Amniotic epithelial cell (primary cell): ENCODE measurements at regions not wholly inside any gene's neighbourhood (a gene's known extent, or its start where the extent isn't known, plus 50 kb on each side); places are given as distances from the start of the nearest gene placed in this dataset.
A peak's percentile ranks its signal among the peaks of the same experiment; 100 is the strongest.

Experiments
- DNase-seq: peaks from one replicate; pipeline ENCODE4 v3.0.0-alpha.2; 2010; ENCODE audit warnings: low read depth

DNA sequence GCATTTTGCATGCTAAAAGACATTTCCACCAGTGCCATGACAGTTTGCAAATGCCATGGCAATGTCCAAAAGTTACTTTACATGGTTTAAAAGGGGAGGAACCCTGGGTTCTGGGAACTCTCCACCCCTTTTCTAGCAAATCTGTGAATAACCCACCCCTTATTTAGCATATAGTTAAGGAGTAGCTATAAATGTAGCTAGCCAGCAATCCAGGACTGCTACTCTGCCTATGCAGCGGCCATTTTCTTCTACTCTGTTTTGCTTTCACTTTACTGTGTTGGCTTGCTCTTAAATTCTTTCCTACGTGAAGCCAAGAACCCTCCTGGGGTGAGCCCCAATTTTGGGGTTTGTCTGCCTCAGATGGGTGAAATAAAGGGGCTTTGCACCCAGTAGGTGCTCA lies 141.0 kb downstream of the PTPN11 start:
- no peak for DNase-seq

DNA sequence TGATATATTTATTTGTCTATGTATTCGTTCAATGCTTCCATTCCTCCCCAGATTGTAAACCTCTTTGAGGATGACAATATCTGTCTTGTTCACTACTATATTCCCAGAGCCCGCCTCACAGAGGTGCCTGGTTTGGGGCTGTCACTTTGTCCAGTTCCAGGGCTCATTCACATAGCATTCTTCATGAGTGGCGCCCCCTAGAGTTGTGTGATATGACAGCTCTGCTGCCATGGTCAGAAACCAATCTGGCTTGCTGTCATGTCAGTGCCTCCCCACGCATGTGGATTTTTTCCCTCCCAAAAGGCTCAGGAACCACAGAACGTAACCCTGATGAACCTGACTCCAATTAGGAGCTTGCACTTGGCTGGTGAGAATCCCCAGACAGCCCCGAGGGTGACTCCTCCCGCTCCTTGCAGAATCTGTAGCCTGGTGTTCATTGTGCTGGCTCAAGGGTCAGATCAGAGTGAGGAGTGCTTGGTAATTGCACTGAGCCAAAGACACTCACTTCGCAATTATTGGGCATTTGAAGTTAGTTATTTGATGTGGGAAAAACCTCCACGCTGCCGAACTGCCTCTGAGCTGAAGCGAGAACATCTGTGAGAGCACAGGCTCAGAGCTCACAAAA lies 145.5 kb downstream of the PTPN11 start:
- DNase-seq = no peak

DNA sequence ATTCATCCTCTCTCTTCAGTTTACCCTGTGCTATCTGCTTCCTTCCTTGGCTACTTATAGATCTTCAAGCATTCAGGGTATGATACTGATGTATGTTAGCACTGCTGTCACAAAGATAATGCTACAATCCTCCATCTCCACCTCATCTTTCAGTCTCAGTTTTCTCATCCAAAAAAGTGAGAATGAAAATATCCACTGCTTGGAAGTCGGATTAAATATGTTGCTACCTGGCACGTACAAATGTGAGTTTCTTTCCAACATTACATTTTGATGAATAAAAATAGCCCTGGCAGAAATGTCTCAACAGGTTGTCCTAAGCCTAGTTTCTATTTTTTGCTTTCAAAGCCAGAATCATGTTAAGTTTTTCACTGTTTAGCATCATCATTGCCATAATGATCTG lies 149.9 kb downstream of the PTPN11 start:
- no peak for DNase-seq

DNA sequence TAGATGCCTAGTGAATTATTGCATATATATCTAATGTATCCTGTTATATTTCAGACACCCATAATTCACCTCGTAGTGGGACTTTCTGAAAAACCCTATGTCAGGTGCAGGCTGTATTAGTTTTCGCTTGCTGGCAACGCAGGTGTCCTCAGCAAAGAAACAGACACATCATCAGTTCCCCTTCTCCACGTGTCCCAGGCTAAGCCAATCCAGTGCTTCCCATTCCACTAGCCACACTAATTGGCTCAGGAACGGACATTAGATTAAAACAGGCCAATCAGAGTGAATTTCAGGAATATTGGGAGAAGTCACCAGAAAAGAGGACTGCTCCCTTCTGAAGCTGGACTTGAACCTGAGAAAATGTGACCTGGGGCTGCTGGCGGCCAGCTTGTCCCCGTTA lies 151.3 kb downstream of the PTPN11 start:
- no peak for DNase-seq

DNA sequence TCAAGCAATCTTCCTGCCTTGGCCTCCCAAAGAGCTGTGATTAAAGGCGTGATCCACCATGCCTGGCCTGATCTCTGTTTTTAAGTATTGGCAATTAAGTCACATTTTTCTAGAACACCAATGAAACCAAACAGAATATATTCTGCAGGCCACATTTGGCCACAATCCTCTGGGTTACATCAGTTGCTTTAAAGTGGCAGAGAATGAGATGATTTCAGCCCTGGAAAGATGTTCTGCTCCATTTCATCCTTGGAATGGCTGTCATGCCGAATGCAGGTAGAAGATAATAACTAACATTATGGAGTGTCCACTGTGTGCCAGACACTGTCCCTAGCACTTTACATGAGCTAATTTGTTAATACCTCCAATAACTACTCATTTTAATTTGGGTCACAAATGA lies 154.4 kb downstream of the PTPN11 start:
- no peak for DNase-seq

DNA sequence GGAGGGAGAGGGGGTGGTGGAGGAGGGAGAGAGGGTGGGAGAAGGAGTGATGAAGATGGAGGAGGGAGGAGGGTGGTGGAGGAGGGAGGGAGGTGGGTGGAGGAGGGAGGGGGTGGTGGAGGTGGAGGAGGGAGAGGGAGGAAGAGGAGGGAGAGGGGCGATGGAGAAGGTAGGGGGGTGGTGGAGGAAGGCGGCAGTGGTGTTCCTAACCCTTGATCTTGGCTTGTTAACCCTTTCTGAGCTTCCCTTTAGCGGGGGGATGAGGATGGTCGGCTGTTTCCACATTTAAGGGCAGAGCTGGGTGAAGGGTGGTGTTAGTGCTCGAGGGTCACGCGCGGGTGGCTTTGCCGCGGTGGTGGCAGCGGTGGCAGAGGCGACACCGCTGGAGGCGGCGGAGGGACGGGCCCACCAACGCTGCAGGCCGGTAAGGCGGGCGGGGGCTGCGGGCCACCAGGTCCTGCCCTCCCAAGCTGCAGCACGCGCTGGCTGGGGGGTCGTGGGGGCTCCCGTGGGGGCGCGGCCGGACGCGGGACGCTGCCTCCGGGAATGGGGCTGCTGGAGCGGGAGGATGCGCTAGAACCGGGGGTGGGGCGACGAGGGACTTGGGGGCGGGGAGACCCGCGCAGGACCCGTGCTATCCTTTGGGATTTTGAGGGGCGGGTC lies 156.3 kb downstream of the PTPN11 start:
- DNase-seq = no peak

DNA sequence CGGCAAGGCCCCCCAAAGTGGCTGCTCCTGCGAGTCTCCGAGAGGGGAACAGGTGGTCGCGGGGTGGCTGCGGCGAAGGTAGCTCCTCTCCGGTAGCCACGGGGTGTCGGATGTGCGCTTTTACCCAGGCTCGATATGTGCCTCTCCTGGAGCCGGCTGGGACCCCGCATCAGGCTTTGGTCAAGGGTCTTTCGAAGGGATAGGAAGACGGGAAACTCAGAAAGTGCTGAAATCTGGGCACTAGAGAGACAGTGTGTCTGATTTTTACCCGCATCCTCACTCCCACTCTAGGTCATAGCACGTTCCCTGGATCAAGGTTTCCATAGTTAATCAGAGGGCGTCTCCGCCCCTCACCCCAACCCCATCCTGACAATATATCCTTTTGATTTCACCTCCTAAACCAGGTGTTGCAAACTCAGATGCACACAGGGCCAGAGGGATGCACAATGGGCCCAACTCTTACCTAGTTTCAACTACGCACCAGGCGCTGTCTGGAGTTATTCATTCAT lies 156.9 kb downstream of the PTPN11 start:
- DNase-seq = no peak

DNA sequence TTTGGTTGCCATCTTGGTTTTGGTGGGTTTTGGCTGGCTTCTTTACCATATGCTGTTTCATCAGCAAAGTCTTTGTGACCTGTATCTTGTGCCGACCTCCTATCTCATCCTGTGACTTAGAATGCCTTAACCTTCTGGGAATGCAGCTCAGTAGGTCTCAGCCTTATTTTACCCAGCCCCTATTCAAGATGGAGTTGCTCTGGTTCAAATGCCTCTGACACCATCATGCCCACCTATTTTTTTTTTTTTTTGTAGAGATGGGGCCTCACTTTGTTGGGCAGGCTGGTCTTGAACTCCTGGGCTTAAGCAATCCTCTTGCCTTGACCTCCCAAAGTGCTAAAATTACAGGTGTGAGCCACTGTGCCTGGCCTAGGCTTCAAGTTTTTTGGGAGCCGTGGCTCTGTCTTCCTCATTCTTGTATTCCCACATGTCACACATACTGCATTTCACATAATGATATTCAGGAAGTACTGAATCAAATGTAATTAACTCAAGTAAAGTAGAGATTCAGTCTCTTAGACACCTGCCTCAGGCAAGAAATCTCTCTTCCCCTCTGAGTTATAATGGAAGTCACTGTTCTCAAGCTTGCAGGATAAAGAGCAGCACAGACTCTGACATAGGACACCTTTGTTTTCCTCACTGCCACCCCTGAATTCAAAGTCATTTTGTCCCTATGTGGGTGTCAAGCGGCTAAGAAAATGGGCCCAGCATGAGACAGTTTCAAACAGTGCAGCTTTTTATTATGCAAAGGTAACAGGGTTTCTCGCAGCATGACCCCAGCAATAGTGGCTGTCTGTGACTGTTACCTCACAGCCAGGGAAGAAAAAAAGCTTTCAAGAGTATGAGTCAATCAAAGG lies 159.0 kb downstream of the PTPN11 start:
- DNase-seq = no peak

DNA sequence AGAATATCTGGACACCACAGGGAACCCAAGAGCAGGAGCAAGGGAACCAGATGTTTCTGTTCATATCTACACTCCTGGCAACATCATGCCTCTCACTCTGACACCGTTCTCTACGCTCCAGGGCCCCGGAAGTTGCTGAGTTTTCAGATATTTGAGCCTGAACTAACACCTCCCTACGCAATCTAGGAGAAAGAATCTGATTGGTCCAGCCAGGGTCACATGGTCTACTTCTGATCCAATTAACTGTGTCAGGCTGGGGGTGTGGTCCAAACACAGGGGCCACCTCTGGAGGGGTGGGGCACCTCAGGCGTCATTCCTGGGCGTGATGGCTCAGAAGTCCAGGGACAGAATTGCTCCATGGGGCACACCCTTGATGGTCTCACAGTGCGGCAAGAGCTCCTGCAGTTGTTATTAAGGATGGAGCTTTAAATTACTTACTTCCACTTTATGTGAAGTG lies 165.5 kb downstream of the PTPN11 start:
- DNase-seq = no peak

DNA sequence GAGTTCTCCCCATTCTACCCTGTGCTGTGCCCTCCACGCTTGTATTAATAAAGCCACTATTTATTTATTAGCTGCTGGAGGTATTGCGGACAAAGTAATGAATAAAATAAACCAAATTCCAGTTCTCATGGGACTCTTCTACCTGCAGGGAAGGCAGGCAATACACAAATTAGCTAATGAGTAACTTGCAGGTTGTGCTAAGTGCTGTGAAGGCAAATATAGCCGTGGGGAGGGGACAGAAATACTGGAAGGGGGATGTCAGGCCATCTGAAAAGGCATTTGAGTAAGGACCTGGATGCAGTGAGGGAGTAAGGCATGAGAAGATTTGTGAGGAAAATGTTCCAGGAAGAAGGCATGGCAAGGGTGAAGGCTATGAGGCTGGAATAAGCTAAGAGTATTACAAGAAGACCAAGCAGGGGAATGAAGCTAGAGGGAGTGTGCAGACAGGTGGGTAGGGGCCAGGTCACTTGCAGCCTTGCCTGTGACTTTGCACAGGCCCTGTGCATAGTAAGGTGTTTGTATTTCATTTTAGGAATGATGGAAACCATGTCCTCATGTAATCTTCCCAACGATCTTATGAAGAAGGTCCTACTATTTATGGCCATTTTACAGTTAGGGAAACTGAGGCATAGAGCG lies 167.5 kb downstream of the PTPN11 start:
- no peak for DNase-seq

DNA sequence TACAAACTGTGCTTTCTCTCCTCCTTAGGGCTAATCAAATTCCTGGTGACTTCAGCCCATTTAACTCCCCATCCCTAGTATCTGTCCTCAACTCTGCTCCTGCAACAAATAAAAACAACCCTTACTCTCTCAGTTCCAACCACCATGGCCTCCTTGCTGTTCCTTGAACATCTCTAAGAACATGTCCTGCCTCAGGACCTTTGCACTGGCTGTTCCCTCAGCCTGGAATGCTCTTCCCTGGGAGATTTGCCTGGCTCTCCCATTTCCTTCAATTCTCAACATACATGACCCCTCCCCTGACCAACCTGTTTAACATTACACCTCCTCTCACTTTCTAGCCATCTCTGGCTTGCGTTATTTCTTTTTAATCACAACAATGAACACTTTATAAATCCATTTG lies 170.5 kb downstream of the PTPN11 start:
- no peak for DNase-seq

DNA sequence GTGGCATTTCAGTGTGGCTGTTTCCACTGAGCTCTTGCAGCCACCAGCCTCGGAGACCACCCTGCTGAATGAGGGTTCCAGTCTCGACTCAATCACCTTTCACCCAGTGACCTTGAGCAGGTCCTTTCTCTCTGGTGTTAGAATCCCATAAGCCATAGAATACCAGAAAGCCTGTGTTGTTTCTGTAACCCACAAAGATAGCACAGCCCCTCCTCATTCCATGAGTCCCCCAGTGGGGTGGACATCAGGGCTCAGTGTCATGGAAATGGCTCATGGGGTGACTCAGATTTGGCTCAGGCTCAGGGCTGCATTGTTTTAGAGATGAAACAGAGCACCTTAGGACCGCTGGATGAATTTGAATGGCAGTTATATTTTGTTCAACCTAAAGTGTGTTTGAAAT lies 171.5 kb downstream of the PTPN11 start:
- DNase-seq = no peak

DNA sequence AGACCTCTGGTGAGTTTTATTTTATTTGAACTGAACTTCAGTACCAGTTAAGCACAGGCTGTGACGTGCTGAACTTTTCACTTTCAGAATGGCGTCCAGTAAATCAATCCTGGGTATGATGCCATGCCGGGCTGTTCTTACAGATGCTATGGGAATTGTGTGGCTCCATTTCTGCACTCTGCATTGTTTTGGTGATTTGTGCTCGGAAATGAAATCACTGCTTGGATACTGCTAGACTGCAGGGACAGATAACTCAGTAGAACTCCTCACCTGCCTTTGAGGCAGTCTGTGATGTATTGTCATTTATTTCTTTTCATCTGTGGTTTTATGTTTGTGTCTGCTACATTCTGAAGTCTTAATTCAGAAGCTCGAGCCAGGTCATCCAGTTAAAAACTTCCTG lies 172.7 kb downstream of the PTPN11 start:
- DNase-seq = no peak

DNA sequence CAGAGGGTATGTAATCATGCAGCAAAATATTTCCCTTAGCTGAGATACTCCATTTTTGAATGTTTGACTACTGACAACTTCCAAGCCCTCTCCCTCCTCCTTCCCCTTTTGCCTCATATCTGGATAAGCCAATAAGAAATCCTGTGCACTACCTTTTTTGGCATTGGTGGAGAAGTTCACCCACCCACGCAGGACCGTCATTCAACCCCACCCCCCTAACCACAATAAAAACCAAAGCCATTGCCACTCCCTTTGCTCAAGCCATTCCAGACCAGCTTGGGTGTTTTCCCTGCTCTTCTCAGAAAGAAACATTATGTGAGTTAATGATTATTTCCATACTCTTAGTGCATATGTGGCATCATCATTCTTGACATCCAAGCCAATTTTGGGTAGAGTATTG lies 176.7 kb downstream of the PTPN11 start:
- no peak for DNase-seq

DNA sequence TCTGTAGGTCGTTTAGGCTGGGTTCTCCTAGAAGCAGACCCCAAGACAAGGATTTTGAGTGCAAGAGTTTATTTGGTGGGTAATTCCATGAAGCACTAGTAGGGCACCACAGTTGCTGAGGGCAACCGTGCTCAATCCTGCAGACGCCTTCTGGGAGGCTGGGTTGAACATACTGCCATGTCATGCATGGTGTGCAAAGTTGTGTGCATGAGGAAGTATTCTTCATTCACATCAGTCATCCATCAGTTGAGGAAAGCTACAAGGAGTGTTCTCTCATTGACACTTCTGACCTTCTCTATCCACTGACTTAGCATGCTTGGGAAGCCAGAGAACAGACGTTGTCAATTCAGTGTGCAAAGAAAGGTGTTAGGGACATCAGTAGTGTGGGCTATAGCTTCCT lies 179.2 kb downstream of the PTPN11 start:
- DNase-seq = no peak

DNA sequence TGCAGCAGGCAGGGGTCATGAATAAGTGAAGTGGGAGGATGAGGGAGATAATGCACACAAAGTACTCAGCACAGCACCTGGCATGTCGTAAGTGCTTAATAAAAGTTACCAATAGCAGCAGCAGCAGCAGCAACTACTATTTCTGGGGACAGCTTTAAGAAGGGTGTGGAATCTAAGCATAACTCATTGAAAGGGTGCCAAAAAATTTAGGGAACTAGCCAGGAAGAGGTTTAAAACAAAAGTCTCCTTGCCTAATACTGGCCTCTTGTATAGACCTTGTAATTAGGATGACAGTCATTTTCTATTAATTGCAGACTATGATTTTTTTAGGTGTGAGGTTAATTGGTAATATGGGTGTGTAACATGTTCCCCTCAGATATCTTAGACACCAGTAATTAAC lies 179.9 kb downstream of the PTPN11 start:
- no peak for DNase-seq

DNA sequence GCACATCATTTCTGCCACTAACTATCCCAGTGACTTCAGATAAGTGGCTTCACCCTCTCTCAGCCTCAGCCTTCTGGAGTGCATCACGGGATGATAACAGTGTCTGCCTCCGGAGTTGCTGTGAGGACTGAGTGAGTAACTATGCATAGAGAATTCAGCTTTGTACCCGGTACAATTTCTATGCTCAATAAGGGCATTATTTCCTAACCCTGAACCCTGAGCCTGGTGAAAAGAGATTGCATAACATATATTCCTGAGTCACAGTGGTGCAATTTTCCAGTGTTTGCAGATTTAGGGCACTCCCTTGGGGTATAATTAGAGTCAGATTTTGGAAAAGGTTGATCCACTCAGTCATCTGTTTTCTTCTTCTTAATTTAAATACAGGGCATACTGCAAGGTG lies 181.1 kb downstream of the PTPN11 start:
- DNase-seq = peak; percentile 2

DNA sequence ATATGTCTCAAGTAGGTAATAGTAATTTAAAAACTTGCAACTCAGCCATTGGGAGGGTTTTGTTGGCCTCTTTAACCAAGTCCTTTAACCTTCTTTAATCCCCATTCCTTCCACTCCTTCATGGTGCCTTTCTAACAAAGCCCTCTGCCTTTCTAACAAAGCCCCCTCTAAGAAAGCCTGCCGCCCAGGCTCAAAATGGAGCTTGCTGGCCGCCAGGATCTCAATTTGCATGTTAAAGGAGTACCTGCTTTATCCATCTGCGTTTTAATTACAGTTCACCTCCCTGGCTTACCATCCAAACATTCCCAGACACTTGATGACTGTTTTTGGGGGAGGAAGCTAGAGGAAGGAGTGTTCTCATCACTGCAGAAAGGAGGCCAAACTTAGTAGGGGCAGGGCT lies 183.4 kb downstream of the PTPN11 start:
- no peak for DNase-seq

DNA sequence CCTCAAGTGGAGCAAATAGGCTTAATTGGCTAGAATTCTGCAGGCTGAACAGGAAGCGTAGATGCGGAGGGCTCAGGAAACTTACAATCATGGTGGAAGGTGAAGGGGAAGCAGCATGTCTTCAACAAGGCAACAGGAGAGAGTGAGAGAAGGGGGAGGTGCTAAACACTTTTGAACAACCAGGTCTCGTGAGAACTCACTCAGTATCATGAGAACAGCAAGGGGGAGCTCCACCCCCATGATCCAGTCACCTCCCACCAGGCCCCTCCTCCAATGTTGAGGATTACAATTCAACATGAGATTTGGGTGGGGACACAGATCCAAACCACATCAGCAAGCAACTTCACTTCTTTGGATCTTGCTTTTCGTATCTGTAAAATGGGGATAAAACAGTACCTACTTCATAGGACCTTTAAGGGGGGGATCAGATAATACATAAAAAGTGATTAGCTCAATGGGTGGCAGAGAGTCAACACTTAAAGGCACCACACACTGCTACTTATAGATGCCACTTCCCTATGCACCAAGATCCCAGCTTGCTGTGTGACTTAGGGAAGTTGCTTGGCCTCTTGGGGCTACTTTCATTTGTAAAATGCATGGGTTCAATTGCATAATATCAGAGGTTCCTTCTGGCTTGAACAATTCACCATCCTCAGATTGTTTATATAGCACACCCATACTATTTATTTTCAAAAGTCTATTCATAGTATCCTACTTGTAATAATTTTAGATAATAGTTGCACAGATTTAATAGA lies 184.8 kb upstream of the RPH3A start:
- no peak for DNase-seq

DNA sequence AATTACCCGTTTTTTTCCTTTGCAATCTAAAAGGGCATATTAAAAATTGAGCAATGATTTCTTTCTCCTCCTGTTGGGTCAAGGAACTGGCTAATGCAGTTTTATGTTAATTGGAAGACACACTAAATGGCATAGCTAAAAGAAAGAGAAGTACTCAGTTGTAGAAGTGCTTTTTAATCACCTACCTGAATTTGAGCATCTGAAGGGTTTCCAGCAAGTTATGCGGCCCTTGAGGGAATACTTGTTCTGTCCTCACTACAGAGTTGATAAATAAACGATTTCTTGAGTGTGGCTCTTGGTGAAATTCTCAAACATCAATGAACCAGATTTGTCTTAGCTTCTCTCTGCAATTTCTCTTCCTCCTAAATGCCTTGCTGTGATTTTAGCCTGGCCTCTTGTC lies 184.1 kb upstream of the RPH3A start:
- DNase-seq = no peak

DNA sequence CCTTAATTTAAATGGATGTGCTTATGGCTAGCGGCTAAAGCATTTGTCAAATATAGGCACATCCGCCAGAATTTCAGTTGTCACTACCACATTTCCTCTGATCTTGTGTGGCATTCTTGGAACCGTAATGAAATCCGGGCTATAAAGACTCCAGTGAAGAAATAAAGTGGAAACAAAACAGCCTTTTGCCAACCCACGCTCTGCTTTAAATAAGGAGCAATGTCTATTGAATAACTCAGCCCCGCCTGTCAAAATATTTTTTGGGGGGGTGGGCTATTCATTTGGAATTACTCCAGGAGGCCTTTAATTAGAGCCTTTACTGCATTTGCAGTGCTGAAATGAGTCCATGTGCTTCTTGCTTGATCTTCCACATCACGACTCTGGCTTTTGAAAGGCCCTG lies 179.6 kb upstream of the RPH3A start:
- DNase-seq = no peak

DNA sequence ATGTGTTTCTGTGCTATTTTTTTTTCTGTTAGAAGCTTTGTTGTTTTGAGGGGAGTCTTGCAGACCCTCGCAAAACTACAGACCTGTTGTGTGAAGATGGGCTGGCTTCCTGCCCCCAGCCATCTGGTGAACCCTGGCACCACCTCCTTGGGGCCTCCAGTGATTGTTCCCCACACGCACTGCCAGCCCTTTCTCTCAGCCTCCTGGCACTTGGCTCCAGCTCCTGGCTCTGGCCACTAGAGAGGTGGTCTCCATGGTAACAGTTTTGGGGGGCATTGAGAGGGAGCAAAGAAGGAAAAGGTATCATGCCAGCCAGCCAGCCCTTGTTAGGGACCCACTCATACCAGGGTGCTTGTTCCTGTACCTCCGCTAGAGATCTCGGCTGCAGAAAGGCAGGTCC lies 176.4 kb upstream of the RPH3A start:
- DNase-seq = no peak
